IPS-20b (cell line): ENCODE measurements at regions not wholly inside any gene's neighbourhood (a gene's known extent, or its start where the extent isn't known, plus 50 kb on each side); places are given as distances from the start of the nearest gene placed in this dataset.
"Not testable (repeated sequence)": the region's sequence is repeated elsewhere in the genome, so short reads cannot be mapped to it uniquely, and the experiment has no call there.

Experiments
- H3K27ac ChIP-seq: one replicate; pipeline ENCODE4 v1.5.1; 2013; ENCODE audit warnings: low read length
- H3K27me3 ChIP-seq: 2 replicates; pipeline ENCODE4 v1.6.1; 2013; ENCODE audit warnings: mild to moderate bottlenecking, low read length, inconsistent platforms; ENCODE audit not compliant: insufficient read depth
- H3K36me3 ChIP-seq: 2 replicates; pipeline ENCODE4 v1.6.1; 2013; ENCODE audit warnings: low read depth, mild to moderate bottlenecking, inconsistent platforms, low read length, moderate library complexity; ENCODE audit not compliant: insufficient read depth
- H3K4me1 ChIP-seq: 2 replicates; pipeline ENCODE4 v1.6.1; 2013; ENCODE audit warnings: mild to moderate bottlenecking, control low read depth, inconsistent platforms, low read length, moderate library complexity; ENCODE audit not compliant: insufficient read depth
- H3K4me3 ChIP-seq: 2 replicates; pipeline ENCODE4 v1.5.1; 2013; ENCODE audit warnings: mild to moderate bottlenecking, low read length, inconsistent platforms
- H3K9ac ChIP-seq: 2 replicates; pipeline ENCODE4 v1.6.1; 2013; ENCODE audit warnings: low read depth, mild to moderate bottlenecking, inconsistent platforms, low read length, moderate library complexity
- H3K9me3 ChIP-seq: 2 replicates; pipeline ENCODE4 v1.6.1; 2013; ENCODE audit warnings: mild to moderate bottlenecking, low read depth, low read length, inconsistent platforms; ENCODE audit not compliant: insufficient read depth

- Histone ChIP-seq H3K9ac (no peak overlapping the region), H3K4me1 (no peaks in the 10 kb centered on the region), H3K36me3 (no peaks in the 10 kb centered on the region), H3K9me3 (no peaks in the 10 kb centered on the region), H3K27ac (no peak overlapping the region), H3K4me3 (no peak overlapping the region), H3K27me3 (no peaks in the 10 kb centered on the region)
Measured at GRCh38 chr13:37289212-37289935, 183.9 kb upstream of the CSNK1A1L start.

GRCh38 chr13:37288057-37288720 is 182.7 kb upstream of the CSNK1A1L start:
- Histone ChIP-seq H3K36me3 (no peaks in the 10 kb centered on the region), H3K27ac (no peak overlapping the region), H3K4me1 (no peaks in the 10 kb centered on the region), H3K9ac (no peak overlapping the region), H3K27me3 (no peaks in the 10 kb centered on the region), H3K4me3 (no peak overlapping the region), H3K9me3 (no peaks in the 10 kb centered on the region)

DNA sequence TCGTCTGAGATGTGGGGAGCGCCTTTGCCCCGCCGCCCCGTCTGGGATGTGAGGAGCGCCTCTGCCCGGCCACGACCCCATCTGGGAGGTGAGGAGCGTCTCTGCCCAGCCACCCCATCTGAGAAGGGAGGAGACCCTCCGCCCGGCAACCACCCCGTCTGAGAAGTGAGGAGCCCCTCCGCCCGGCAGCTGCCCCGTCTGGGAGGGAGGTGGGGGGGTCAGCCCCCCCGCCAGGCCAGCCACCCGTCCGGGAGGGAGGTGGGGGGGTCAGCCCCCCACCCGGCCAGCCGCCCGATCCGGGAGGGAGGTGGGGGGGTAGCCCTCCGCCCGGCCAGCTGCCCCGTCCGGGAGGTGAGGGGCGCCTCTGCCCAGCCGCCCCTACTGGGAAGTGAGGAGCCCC is 174.8 kb upstream of the CSNK1A1L start:
- H3K9me3 ChIP-seq, H3K4me3 ChIP-seq, H3K4me1 ChIP-seq, H3K27me3 ChIP-seq, H3K36me3 ChIP-seq, H3K27ac ChIP-seq, H3K9ac ChIP-seq: not testable (repeated sequence)

DNA sequence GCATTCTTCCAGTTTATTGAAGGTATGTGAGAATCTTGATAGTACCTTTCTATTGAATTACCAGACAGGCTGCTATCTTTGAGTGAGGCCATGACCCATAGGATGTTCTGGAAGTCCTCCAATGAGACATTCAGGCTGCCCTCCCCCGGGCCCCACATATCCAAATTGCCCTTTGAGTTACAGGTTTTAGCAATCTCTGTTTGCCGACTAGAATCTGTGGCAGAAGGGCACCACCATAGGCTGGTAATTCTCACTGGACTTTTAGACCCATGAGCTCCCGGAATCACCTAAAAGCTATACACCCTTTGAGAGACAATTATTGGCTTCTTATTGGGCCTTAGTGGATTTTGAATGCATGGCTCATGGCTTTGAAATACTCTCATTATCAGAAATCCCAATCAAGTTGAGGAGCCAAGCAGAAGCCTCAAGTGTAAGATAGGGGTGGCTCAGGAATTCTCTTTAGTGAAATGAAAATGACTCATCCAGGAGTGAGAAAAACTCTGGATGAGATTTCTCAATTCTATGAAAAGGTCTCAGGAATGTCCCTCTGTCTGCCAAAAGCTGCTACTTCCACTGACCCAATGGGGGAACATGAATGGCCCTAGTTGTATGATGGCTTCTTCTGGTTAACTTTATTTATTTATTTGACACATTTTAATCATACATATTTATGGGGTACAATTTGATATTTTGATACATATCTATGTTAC is 172.1 kb upstream of the CSNK1A1L start:
- Histone ChIP-seq H3K27ac (no peak overlapping the region), H3K4me1 (no peaks in the 10 kb centered on the region), H3K9me3 (peaks cover 4% of the 10 kb centered on the region), H3K4me3 (no peak overlapping the region), H3K9ac (no peak overlapping the region), H3K36me3 (no peaks in the 10 kb centered on the region), H3K27me3 (no peaks in the 10 kb centered on the region)

DNA sequence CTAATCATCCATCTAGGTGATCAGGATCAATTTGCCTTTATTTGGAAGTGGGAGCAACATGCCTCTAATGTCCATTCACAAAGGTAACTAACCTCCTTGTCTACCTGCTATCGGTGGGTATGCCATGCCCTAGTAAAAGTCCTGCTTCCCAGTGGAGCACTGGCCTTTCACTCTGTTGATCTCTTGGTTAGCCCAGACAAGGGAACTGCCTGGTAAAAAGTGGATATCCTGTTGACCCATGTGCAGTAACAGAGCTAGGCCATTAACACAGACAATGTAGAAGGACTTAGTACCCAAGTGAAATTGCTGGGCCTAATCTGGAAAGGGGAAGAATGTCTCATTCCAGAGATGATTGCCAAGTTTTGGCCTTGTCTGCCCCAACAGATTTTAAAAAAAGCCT is 171.5 kb upstream of the CSNK1A1L start:
- Histone ChIP-seq H3K27me3 (no peaks in the 10 kb centered on the region), H3K4me3 (no peak overlapping the region), H3K36me3 (no peaks in the 10 kb centered on the region), H3K9me3 (peaks cover 4% of the 10 kb centered on the region), H3K4me1 (no peaks in the 10 kb centered on the region), H3K27ac (no peak overlapping the region), H3K9ac (no peak overlapping the region)

- peaks cover 4% of the 10 kb centered on the region for H3K9me3 ChIP-seq
- no peak overlapping the region for H3K9ac ChIP-seq
- no peaks in the 10 kb centered on the region for H3K36me3 ChIP-seq
- H3K27me3 ChIP-seq: no peaks in the 10 kb centered on the region
- H3K4me1 ChIP-seq: no peaks in the 10 kb centered on the region
- H3K27ac ChIP-seq: no peak overlapping the region
- no peak overlapping the region for H3K4me3 ChIP-seq
Measured at GRCh38 chr13:37274569-37275497, 169.4 kb upstream of the CSNK1A1L start.

DNA sequence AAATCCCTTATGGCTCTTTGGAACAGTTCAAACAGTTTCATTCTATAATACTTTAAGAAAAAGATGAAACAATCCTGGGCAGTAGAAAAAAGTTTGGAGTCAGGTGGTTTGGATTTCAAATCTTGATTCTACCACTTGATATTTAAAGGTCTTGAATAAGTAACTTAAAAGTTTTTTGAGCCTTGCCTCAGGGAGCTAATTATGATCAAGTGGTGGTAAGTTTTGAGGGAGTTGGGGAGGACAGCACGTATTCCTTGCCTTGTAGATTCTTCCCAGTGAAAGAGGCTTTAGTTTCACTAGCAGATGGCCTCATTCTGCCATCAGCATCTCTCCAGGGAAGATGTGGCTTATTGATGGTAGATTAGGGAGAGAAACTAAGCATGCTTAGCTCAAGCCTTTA is 168.4 kb upstream of the CSNK1A1L start:
- peaks cover under 1% of the 10 kb centered on the region; the same call in 1 of the 2 replicates for H3K9me3 ChIP-seq
- H3K4me1 ChIP-seq: no peaks in the 10 kb centered on the region
- no peak overlapping the region for H3K27ac ChIP-seq
- no peak overlapping the region for H3K9ac ChIP-seq
- no peaks in the 10 kb centered on the region for H3K36me3 ChIP-seq
- H3K4me3 ChIP-seq: no peak overlapping the region
- no peaks in the 10 kb centered on the region for H3K27me3 ChIP-seq

GRCh38 chr13:37270226-37271001 is 164.9 kb upstream of the CSNK1A1L start:
- Histone ChIP-seq H3K9me3 (no peaks in the 10 kb centered on the region), H3K36me3 (no peaks in the 10 kb centered on the region), H3K27me3 (no peaks in the 10 kb centered on the region), H3K9ac (no peak overlapping the region), H3K4me3 (no peak overlapping the region), H3K4me1 (no peaks in the 10 kb centered on the region), H3K27ac (no peak overlapping the region)

GRCh38 chr13:37263871-37264270 is 158.4 kb upstream of the CSNK1A1L start:
- Histone ChIP-seq H3K36me3 (no peaks in the 10 kb centered on the region), H3K27ac (no peak overlapping the region), H3K4me1 (peaks cover 3% of the 10 kb centered on the region; the same call in 1 of the 2 replicates), H3K27me3 (no peaks in the 10 kb centered on the region), H3K4me3 (no peak overlapping the region), H3K9me3 (no peaks in the 10 kb centered on the region; the same call in 1 of the 2 replicates), H3K9ac (no peak overlapping the region)

DNA sequence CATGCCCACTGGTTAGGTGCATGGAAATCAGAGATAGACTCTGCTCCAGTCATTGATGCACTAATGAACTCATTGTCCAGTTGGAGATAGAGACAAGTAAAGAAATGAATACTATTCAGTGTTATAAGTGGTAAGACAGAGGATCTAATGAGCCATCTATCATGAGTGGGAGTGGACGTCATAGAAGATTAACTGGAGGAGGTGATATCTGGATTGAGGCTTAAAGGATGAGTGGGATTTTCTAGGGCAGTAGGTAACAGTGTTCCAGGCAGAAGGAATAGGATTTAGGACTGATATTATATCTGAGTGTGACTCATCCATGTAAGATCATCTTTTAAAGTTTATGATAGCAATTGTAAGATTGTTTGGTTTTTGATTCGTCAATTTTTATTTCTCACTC is 152.2 kb upstream of the CSNK1A1L start:
- Histone ChIP-seq H3K4me3 (no peak overlapping the region), H3K36me3 (no peaks in the 10 kb centered on the region), H3K9ac (no peak overlapping the region), H3K9me3 (no peaks in the 10 kb centered on the region; the same call in 1 of the 2 replicates), H3K27ac (no peak overlapping the region), H3K4me1 (no peaks in the 10 kb centered on the region), H3K27me3 (no peaks in the 10 kb centered on the region)

- Histone ChIP-seq H3K9ac (no peak overlapping the region), H3K27ac (no peak overlapping the region), H3K4me3 (no peak overlapping the region), H3K4me1 (no peaks in the 10 kb centered on the region), H3K27me3 (no peaks in the 10 kb centered on the region), H3K9me3 (no peaks in the 10 kb centered on the region; the same call in 1 of the 2 replicates), H3K36me3 (no peaks in the 10 kb centered on the region)
Measured at GRCh38 chr13:37257051-37257450, 151.6 kb upstream of the CSNK1A1L start.
